ENCODE measurements at regions not wholly inside any gene's neighbourhood (a gene's known extent, or its start where the extent isn't known, plus 50 kb on each side); places are given as distances from the start of the nearest gene placed in this dataset.

- no peak overlapping the region for H2AFZ ChIP-seq (ENCODE audit: low read depth, low read length)
- no peak overlapping the region for H3K4me3 ChIP-seq (ENCODE audit: low read length)
- H3K27me3 ChIP-seq (ENCODE audit: insufficient read depth, low read length) = no peaks in the 10 kb centered on the region
- H3K36me3 ChIP-seq (ENCODE audit: insufficient read depth, low read length) = no peaks in the 10 kb centered on the region
- no peaks in the 10 kb centered on the region for H3K4me1 ChIP-seq (ENCODE audit: insufficient read depth, low read length)
- peaks cover 6% of the 10 kb centered on the region for H3K9me3 ChIP-seq (ENCODE audit: low read length)
These were observed 116.7 kb downstream of the SOX1 start for GRCh38 chr13:112183532-112184090.

- Histone ChIP-seq H3K27me3 (ENCODE audit: insufficient read depth, low read length) (no peaks in the 10 kb centered on the region), H2AFZ (ENCODE audit: low read depth, low read length) (no peak overlapping the region), H3K36me3 (ENCODE audit: insufficient read depth, low read length) (no peaks in the 10 kb centered on the region), H3K9me3 (ENCODE audit: low read length) (peaks cover 6% of the 10 kb centered on the region), H3K4me1 (ENCODE audit: insufficient read depth, low read length) (no peaks in the 10 kb centered on the region), H3K4me3 (ENCODE audit: low read length) (no peak overlapping the region)
These were observed 117.3 kb downstream of the SOX1 start for GRCh38 chr13:112184261-112184660.

- Histone ChIP-seq H3K27me3 (ENCODE audit: insufficient read depth, low read length) (no peaks in the 10 kb centered on the region), H3K9me3 (ENCODE audit: low read length) (peaks cover 5% of the 10 kb centered on the region), H2AFZ (ENCODE audit: low read depth, low read length) (no peak overlapping the region), H3K4me3 (ENCODE audit: low read length) (no peak overlapping the region), H3K36me3 (ENCODE audit: insufficient read depth, low read length) (no peaks in the 10 kb centered on the region), H3K4me1 (ENCODE audit: insufficient read depth, low read length) (no peaks in the 10 kb centered on the region)
These were observed 118.0 kb downstream of the SOX1 start for GRCh38 chr13:112184851-112185371.

GRCh38 chr13:112185466-112185865, 118.5 kb downstream of the SOX1 start:
- peaks cover 4% of the 10 kb centered on the region for H3K9me3 ChIP-seq (ENCODE audit: low read length)
- H3K4me3 ChIP-seq (ENCODE audit: low read length) = no peak overlapping the region
- H3K36me3 ChIP-seq (ENCODE audit: insufficient read depth, low read length) = no peaks in the 10 kb centered on the region
- no peak overlapping the region for H2AFZ ChIP-seq (ENCODE audit: low read depth, low read length)
- no peaks in the 10 kb centered on the region for H3K27me3 ChIP-seq (ENCODE audit: insufficient read depth, low read length)
- H3K4me1 ChIP-seq (ENCODE audit: insufficient read depth, low read length) = no peaks in the 10 kb centered on the region

- no peak overlapping the region for H2AFZ ChIP-seq (ENCODE audit: low read depth, low read length)
- no peaks in the 10 kb centered on the region for H3K27me3 ChIP-seq (ENCODE audit: insufficient read depth, low read length)
- H3K4me1 ChIP-seq (ENCODE audit: insufficient read depth, low read length) = no peaks in the 10 kb centered on the region
- H3K4me3 ChIP-seq (ENCODE audit: low read length) = no peak overlapping the region
- no peaks in the 10 kb centered on the region for H3K36me3 ChIP-seq (ENCODE audit: insufficient read depth, low read length)
- H3K9me3 ChIP-seq (ENCODE audit: low read length) = peaks cover 5% of the 10 kb centered on the region
These were observed 119.1 kb downstream of the SOX1 start for GRCh38 chr13:112186091-112186490.

GRCh38 chr13:112187527-112188297, 120.8 kb downstream of the SOX1 start:
- Histone ChIP-seq H3K36me3 (ENCODE audit: insufficient read depth, low read length) (no peaks in the 10 kb centered on the region), H3K27me3 (ENCODE audit: insufficient read depth, low read length) (no peaks in the 10 kb centered on the region), H3K9me3 (ENCODE audit: low read length) (peaks cover 10% of the 10 kb centered on the region), H3K4me3 (ENCODE audit: low read length) (no peak overlapping the region), H2AFZ (ENCODE audit: low read depth, low read length) (no peak overlapping the region), H3K4me1 (ENCODE audit: insufficient read depth, low read length) (no peaks in the 10 kb centered on the region)

GRCh38 chr13:112188298-112188610, 121.3 kb downstream of the SOX1 start:
- no peak overlapping the region for H3K4me3 ChIP-seq (ENCODE audit: low read length)
- H3K9me3 ChIP-seq (ENCODE audit: low read length) = peaks cover 10% of the 10 kb centered on the region
- H2AFZ ChIP-seq (ENCODE audit: low read depth, low read length) = no peak overlapping the region
- H3K27me3 ChIP-seq (ENCODE audit: insufficient read depth, low read length) = no peaks in the 10 kb centered on the region
- H3K36me3 ChIP-seq (ENCODE audit: insufficient read depth, low read length) = no peaks in the 10 kb centered on the region
- H3K4me1 ChIP-seq (ENCODE audit: insufficient read depth, low read length) = no peaks in the 10 kb centered on the region

GRCh38 chr13:112193463-112194166, 126.7 kb downstream of the SOX1 start:
- Histone ChIP-seq H3K36me3 (ENCODE audit: insufficient read depth, low read length) (no peaks in the 10 kb centered on the region), H3K9me3 (ENCODE audit: low read length) (peaks cover 11% of the 10 kb centered on the region), H3K4me3 (ENCODE audit: low read length) (no peak overlapping the region), H3K27me3 (ENCODE audit: insufficient read depth, low read length) (no peaks in the 10 kb centered on the region), H2AFZ (ENCODE audit: low read depth, low read length) (no peak overlapping the region), H3K4me1 (ENCODE audit: insufficient read depth, low read length) (peaks cover 3% of the 10 kb centered on the region)

- H2AFZ ChIP-seq (ENCODE audit: low read depth, low read length) = no peak overlapping the region
- peaks cover 11% of the 10 kb centered on the region for H3K9me3 ChIP-seq (ENCODE audit: low read length)
- H3K4me1 ChIP-seq (ENCODE audit: insufficient read depth, low read length) = peaks cover 3% of the 10 kb centered on the region
- H3K36me3 ChIP-seq (ENCODE audit: insufficient read depth, low read length) = no peaks in the 10 kb centered on the region
- no peaks in the 10 kb centered on the region for H3K27me3 ChIP-seq (ENCODE audit: insufficient read depth, low read length)
- no peak overlapping the region for H3K4me3 ChIP-seq (ENCODE audit: low read length)
These were observed 127.2 kb downstream of the SOX1 start for GRCh38 chr13:112194167-112194530.

- H3K27me3 ChIP-seq (ENCODE audit: insufficient read depth, low read length) = no peaks in the 10 kb centered on the region
- peaks cover 3% of the 10 kb centered on the region for H3K4me1 ChIP-seq (ENCODE audit: insufficient read depth, low read length)
- no peak overlapping the region for H2AFZ ChIP-seq (ENCODE audit: low read depth, low read length)
- peaks cover 11% of the 10 kb centered on the region for H3K9me3 ChIP-seq (ENCODE audit: low read length)
- no peak overlapping the region for H3K4me3 ChIP-seq (ENCODE audit: low read length)
- H3K36me3 ChIP-seq (ENCODE audit: insufficient read depth, low read length) = no peaks in the 10 kb centered on the region
These were observed 127.6 kb downstream of the SOX1 start for GRCh38 chr13:112194579-112194978.

GRCh38 chr13:112198396-112199010, 131.6 kb downstream of the SOX1 start:
- no peak overlapping the region for H2AFZ ChIP-seq (ENCODE audit: low read depth, low read length)
- H3K9me3 ChIP-seq (ENCODE audit: low read length) = peaks cover under 1% of the 10 kb centered on the region
- H3K27me3 ChIP-seq (ENCODE audit: insufficient read depth, low read length) = no peaks in the 10 kb centered on the region
- no peaks in the 10 kb centered on the region for H3K36me3 ChIP-seq (ENCODE audit: insufficient read depth, low read length)
- H3K4me3 ChIP-seq (ENCODE audit: low read length) = no peak overlapping the region
- peaks cover 17% of the 10 kb centered on the region for H3K4me1 ChIP-seq (ENCODE audit: insufficient read depth, low read length)

GRCh38 chr13:112200200-112200599, 133.3 kb downstream of the SOX1 start:
- Histone ChIP-seq H3K9me3 (ENCODE audit: low read length) (no peaks in the 10 kb centered on the region), H3K36me3 (ENCODE audit: insufficient read depth, low read length) (no peaks in the 10 kb centered on the region), H3K4me3 (ENCODE audit: low read length) (no peak overlapping the region), H3K4me1 (ENCODE audit: insufficient read depth, low read length) (peaks cover 33% of the 10 kb centered on the region), H3K27me3 (ENCODE audit: insufficient read depth, low read length) (no peaks in the 10 kb centered on the region), H2AFZ (ENCODE audit: low read depth, low read length) (no peak overlapping the region)

- H3K4me1 ChIP-seq (ENCODE audit: insufficient read depth, low read length) = peaks cover 54% of the 10 kb centered on the region
- H3K4me3 ChIP-seq (ENCODE audit: low read length) = no peak overlapping the region
- H3K9me3 ChIP-seq (ENCODE audit: low read length) = no peaks in the 10 kb centered on the region
- H3K36me3 ChIP-seq (ENCODE audit: insufficient read depth, low read length) = no peaks in the 10 kb centered on the region
- no peaks in the 10 kb centered on the region for H3K27me3 ChIP-seq (ENCODE audit: insufficient read depth, low read length)
- no peak overlapping the region for H2AFZ ChIP-seq (ENCODE audit: low read depth, low read length)
These were observed 135.3 kb downstream of the SOX1 start for GRCh38 chr13:112202266-112202665.
